K562 (cell line): ENCODE measurements at regions not wholly inside any gene's neighbourhood (a gene's known extent, or its start where the extent isn't known, plus 50 kb on each side); places are given as distances from the start of the nearest gene placed in this dataset.

Experiments used
- ATAC-seq: fragments of 200-7000 bp; cut with Tn5 transposase; 3 replicates; pipeline ENCODE4 v1.9.1; 2020; ENCODE audit warnings: moderate library complexity
- BruUV-seq: library from RNA; stranded (reverse); fragments of 400-500 nt; replicated peaks from 2 replicates; lab custom pipeline; 2021; lab: Mats Ljungman, UMichigan
- CTCF ChIA-PET: fragments of 300-600 bp; formaldehyde crosslinking; extraction: SDS; loops from one replicate; lab custom pipeline; 2021; ENCODE audit warnings: low intra/inter-chr PET ratio; lab: Yijun Ruan, JAX
- POLR2A ChIA-PET: fragments of 300-600, 350-650 bp; sonication (Branson Sonifier 250); formaldehyde crosslinking; extraction: SDS; loops from one replicate; lab custom pipeline; 2021; ENCODE audit warnings: antibody characterized with exemption, inconsistent platforms; lab: Yijun Ruan, JAX
- DNase-seq, 4 experiments: peaks; one replicate each; pipeline versions ENCODE4 v3.0.0 to v3.0.0-alpha.2; 2011 to 2018; ENCODE audit warnings: low spot score in 3 of 4, mixed read lengths in 3 of 4; ENCODE audit errors: extremely low read depth in 1 of 4
- FAIRE-seq: peaks from 2 replicates; lab custom pipeline; 2011; peaks lifted over from hg19 to GRCh38; lab: Jason Lieb, UNC
- H2AFZ ChIP-seq: 2 replicates; pipeline ENCODE4 v1.6.0; 2011; ENCODE audit warnings: low read depth, low read length, control low read depth, inconsistent platforms
- H3K27ac ChIP-seq: fragments of 200-600 bp; 3 replicates; pipeline ENCODE4 v1.8.0; 2011; ENCODE audit warnings: low read depth, mild to moderate bottlenecking, control low read depth, inconsistent platforms, low read length, moderate library complexity, mixed read lengths; ENCODE audit errors: extremely low read depth
- H3K27me3 ChIP-seq, 2 experiments: fragments of 300-600 bp in 1 of 2; 2 replicates in 1 of 2; 3 replicates in 1 of 2; pipeline versions ENCODE4 v1.6.0 to v1.8.0; 2011; ENCODE audit warnings: inconsistent platforms in 2 of 2, low read length in 2 of 2, mild to moderate bottlenecking in 1 of 2, mixed read lengths in 1 of 2, moderate library complexity in 1 of 2; ENCODE audit not compliant: control insufficient read depth in 2 of 2, insufficient read depth in 2 of 2
- H3K36me3 ChIP-seq: fragments of 300-600 bp; 3 replicates; pipeline ENCODE4 v1.8.0; 2011; ENCODE audit warnings: mild to moderate bottlenecking, low read length, inconsistent platforms; ENCODE audit not compliant: control insufficient read depth, insufficient read depth
- H3K4me1 ChIP-seq, 2 experiments: fragments of 200-600 bp in 1 of 2; replicated peaks in 1 of 2; 2 replicates in 1 of 2; 3 replicates in 1 of 2; pipeline versions ENCODE4 v1.5.1 to v1.8.0; 2011; ENCODE audit warnings: inconsistent platforms in 2 of 2, low read length in 2 of 2, mild to moderate bottlenecking in 1 of 2, mixed read lengths in 1 of 2, moderate library complexity in 1 of 2; ENCODE audit not compliant: control insufficient read depth in 2 of 2, insufficient read depth in 2 of 2
- H3K4me2 ChIP-seq: 2 replicates; pipeline ENCODE4 v1.6.1; 2011; ENCODE audit warnings: low read length, control low read depth, inconsistent platforms, mixed read lengths; ENCODE audit not compliant: insufficient read depth
- H3K4me3 ChIP-seq: fragments of 200-600 bp; sonication (generic), shearing (Covaris generic); 2 replicates; pipeline ENCODE4 v1.5.1; 2016; ENCODE audit warnings: control low read depth, inconsistent platforms
- H3K79me2 ChIP-seq: fragments of 200-600 bp; 3 replicates; pipeline ENCODE4 v1.8.0; 2011; ENCODE audit warnings: low read length, inconsistent platforms; ENCODE audit not compliant: control insufficient read depth, insufficient read depth
- H3K9ac ChIP-seq, 2 experiments: 2 replicates each; pipeline versions ENCODE4 v1.6.0 to v1.6.1; 2011; ENCODE audit warnings: low read depth in 2 of 2, low read length in 2 of 2, control low read depth in 1 of 2, inconsistent platforms in 1 of 2, mild to moderate bottlenecking in 1 of 2, mixed read lengths in 1 of 2; ENCODE audit not compliant: insufficient read depth in 1 of 2
- H3K9me1 ChIP-seq: one replicate; pipeline ENCODE4 v1.6.0; 2011; ENCODE audit warnings: inconsistent platforms, mild to moderate bottlenecking, low read length, moderate library complexity; ENCODE audit not compliant: control insufficient read depth, insufficient read depth
- H3K9me3 ChIP-seq: replicated peaks from 2 replicates; pipeline ENCODE4 v1.5.1; 2011; ENCODE audit warnings: low read depth, low read length, inconsistent platforms; ENCODE audit not compliant: control insufficient read depth, insufficient read depth
- H4K20me1 ChIP-seq: replicated peaks from 2 replicates; pipeline ENCODE4 v1.6.1; 2011; ENCODE audit warnings: low read length, inconsistent platforms, mixed read lengths; ENCODE audit not compliant: control insufficient read depth, insufficient read depth
- ARID1B ChIP-seq: fragments of 450-650 bp; IDR thresholded peaks from 2 replicates; pipeline ENCODE4 v1.6.1; 2016; ENCODE audit warnings: antibody characterized with exemption, mild to moderate bottlenecking, inconsistent platforms
- CBFA2T3 ChIP-seq: fragments of 450-650 bp; IDR thresholded peaks from 2 replicates; pipeline ENCODE4 v1.6.1; 2017
- PBX2 ChIP-seq, 2 experiments: IDR thresholded peaks in 1 of 2; conservative IDR thresholded peaks in 1 of 2; 2 replicates each; pipeline ENCODE4 v1.6.1; 2016; ENCODE audit warnings: low read depth in 2 of 2, mild to moderate bottlenecking in 1 of 2, missing compliant biosample characterization in 1 of 2, missing genetic modification characterization in 1 of 2, moderate library complexity in 1 of 2
- POLR2A ChIP-seq: fragments of 450-650 bp; conservative IDR thresholded peaks from 2 replicates; pipeline ENCODE4 v1.6.1; 2016
- RFX5 ChIP-seq: IDR thresholded peaks from 2 replicates; pipeline ENCODE4 v1.6.1; 2011; ENCODE audit warnings: low read depth, mild to moderate bottlenecking, improper control_type of control experiment, low read length
- TFAM ChIP-seq: fragments of 250-450 bp; sonication (Bioruptor Pico); conservative IDR thresholded peaks from 2 replicates; pipeline ENCODE4 v1.5.0; 2021; ENCODE audit warnings: mild to moderate bottlenecking, moderate library complexity
- ZBTB1 ChIP-seq: sonication (generic); formaldehyde crosslinking; IDR thresholded peaks from 2 replicates; pipeline ENCODE4 v1.8.1; 2023; ENCODE audit warnings: missing genetic modification reagents, low read depth, mild to moderate bottlenecking, borderline replicate concordance
- ZBTB9 ChIP-seq: fragments of 450-650 bp; formaldehyde crosslinking; IDR thresholded peaks from 2 replicates; pipeline ENCODE4 v1.4.0; 2020; ENCODE audit warnings: mild to moderate bottlenecking, moderate library complexity
- ZNF212 ChIP-seq: fragments of 450-650 bp; formaldehyde crosslinking; IDR thresholded peaks from 2 replicates; pipeline ENCODE4 v1.4.0; 2020; ENCODE audit warnings: mild to moderate bottlenecking
- ZNF551 ChIP-seq: fragments of 250-450 bp; sonication (Bioruptor Pico); IDR thresholded peaks from 2 replicates; pipeline ENCODE4 v1.5.0; 2021; ENCODE audit warnings: mild to moderate bottlenecking, moderate library complexity
- ZNF699 ChIP-seq: fragments of 250-450 bp; sonication (Bioruptor Pico); IDR thresholded peaks from 2 replicates; pipeline ENCODE4 v1.8.0; 2021; ENCODE audit warnings: mild to moderate bottlenecking, moderate library complexity; ENCODE audit not compliant: insufficient replicate concordance
- ZNF717 ChIP-seq: fragments of 250-450 bp; sonication (Bioruptor Pico); IDR thresholded peaks from 2 replicates; pipeline ENCODE4 v1.5.0; 2021
- ZSCAN32 ChIP-seq: fragments of 450-650 bp; formaldehyde crosslinking; IDR thresholded peaks from 2 replicates; pipeline ENCODE4 v1.4.0; 2020; ENCODE audit warnings: mild to moderate bottlenecking, moderate library complexity
- WGBS: fragments of 100-300 bp; shearing (Covaris generic); methylation state at CpG from one replicate; pipeline ENCODE4 v1.1.6; 2016; ENCODE audit warnings: low coverage, mixed read lengths; ENCODE audit not compliant: insufficient coverage; ENCODE audit errors: missing lambda C conversion rate; 5-methylcytosine and 5-hydroxymethylcytosine counted together
- in situ Hi-C: fragments of 300-500 bp; cut with MboI; formaldehyde crosslinking; loops from 4 replicates; pipeline ENCODE4 v1.15.0; 2018; ENCODE audit warnings: inconsistent platforms, mixed read lengths
- intact Hi-C: fragments of 100-400 bp; cut with micrococcal nuclease; formaldehyde crosslinking; loops from 2 replicates; pipeline ENCODE4 v1.14.2; 2022

GRCh38 chr12:23096321-23096720 is 471.4 kb downstream of the ETNK1 start:
- H3K36me3 ChIP-seq, result no peaks in the 10 kb centered on the region
- ChIA-PET CTCF (no interaction called here), POLR2A (no interaction called here)
- no peak overlapping the region for H3K9ac ChIP-seq
- no TSS peak for BruUV-seq
- intact Hi-C loops, result no loop called here
- no peaks in the 10 kb centered on the region for H3K79me2 ChIP-seq
- FAIRE-seq (no peak), ATAC-seq (no peak), DNase-seq (no peak)
- no peaks in the 10 kb centered on the region for H3K9me3 ChIP-seq
- H4K20me1 ChIP-seq, result no peaks in the 10 kb centered on the region
- H3K4me1 ChIP-seq, result no peaks in the 10 kb centered on the region
- H2AFZ ChIP-seq, result no peak overlapping the region
- H3K9me1 ChIP-seq, result no peaks in the 10 kb centered on the region
- no peaks in the 10 kb centered on the region for H3K27me3 ChIP-seq
- H3K4me3 ChIP-seq, result no peak overlapping the region
- no peak overlapping the region for H3K27ac ChIP-seq
- in situ Hi-C loops, result no loop called here
- no peak overlapping the region for H3K4me2 ChIP-seq
- TF ChIP-seq ZNF717 (CRISPR knock-in tag), result no peak
- no peak for TF ChIP-seq ZBTB9 (CRISPR knock-in tag)
- no peak for TF ChIP-seq ARID1B
- no peak for TF ChIP-seq CBFA2T3
- no peak for TF ChIP-seq PBX2 (CRISPR knock-in tag; IDR thresholded peaks at IDR 0.05; ENCODE audit: low read depth)
- TF ChIP-seq PBX2 (tag; conservative IDR thresholded peaks at IDR 0.05; ENCODE audit: low read depth), result no peak
- TF ChIP-seq ZNF212 (CRISPR knock-in tag), result no peak
- no peak for TF ChIP-seq ZNF699 (CRISPR knock-in tag)
- no peak for TF ChIP-seq TFAM (CRISPR knock-in tag)
- TF ChIP-seq POLR2A, result no peak
- no peak for TF ChIP-seq ZBTB1 (CRISPR knock-in tag)
- TF ChIP-seq ZNF551, result no peak
- no peak for TF ChIP-seq RFX5
- no peak for TF ChIP-seq ZSCAN32 (CRISPR knock-in tag)
- 18% methylated on average over 1 of the region's 1 CpG for WGBS
